Heart left ventricle (tissue), 13 donors: ENCODE measurements at regions not wholly inside any gene's neighbourhood (a gene's known extent, or its start where the extent isn't known, plus 50 kb on each side); places are given as distances from the start of the nearest gene placed in this dataset.

Experiments used
- POLR2A ChIP-seq, 2 donors: fragments of 450-650 bp; IDR thresholded peaks; one replicate each; pipeline ENCODE4 v1.6.1; 2017; ENCODE audit warnings: antibody characterized with exemption in 2 of 2, mild to moderate bottlenecking in 2 of 2, moderate library complexity in 2 of 2
- TF ChIP-seq, protein P1 (sequence below), 12 donors: fragments of 200-600 bp; sonication (generic) in 4 of 12; IDR thresholded peaks; one replicate each; pipeline versions ENCODE4 v1.5.0 to v1.8.0; 2018 to 2022; ENCODE audit warnings: antibody characterized with exemption in 12 of 12, mild to moderate bottlenecking in 5 of 12
- donor health status: ischemic (EF 13 %, LVEDD 7.1; RV severe dilation, severe dysfunction).
- donor health status: DM: no; HTN: yes; CAD: no.
- donor health status: DM: no; HTN: no; CAD: no.
- donor health status: ischemic (EF 25% LVEDD 6.9; RV normal size, moderate dysfunction).
- donor health status: ischemic (EF 25% LVEDD 5.7; RV mildly dilated, moderate dysfunction).
- donor health status: ischemic (EF 35%, LVEDD 5.7; RV mildly dilated, moderate dysfunction).
- donor health status: nonischemic (EF 11% LVEDD 7.7; RV severe dilation, severe dysfunction).
- donor health status: DM: yes; HTN: yes; CAD: no.
- donor health status: PGD.
- donor health status: ischemic (EF 29% LVEDD 5.4; RV normal size, mild dysfunction).
- donor health status: nonischemic (EF 23%, LVEDD 6.1; RV moderate dilation, normal function).

DNA sequence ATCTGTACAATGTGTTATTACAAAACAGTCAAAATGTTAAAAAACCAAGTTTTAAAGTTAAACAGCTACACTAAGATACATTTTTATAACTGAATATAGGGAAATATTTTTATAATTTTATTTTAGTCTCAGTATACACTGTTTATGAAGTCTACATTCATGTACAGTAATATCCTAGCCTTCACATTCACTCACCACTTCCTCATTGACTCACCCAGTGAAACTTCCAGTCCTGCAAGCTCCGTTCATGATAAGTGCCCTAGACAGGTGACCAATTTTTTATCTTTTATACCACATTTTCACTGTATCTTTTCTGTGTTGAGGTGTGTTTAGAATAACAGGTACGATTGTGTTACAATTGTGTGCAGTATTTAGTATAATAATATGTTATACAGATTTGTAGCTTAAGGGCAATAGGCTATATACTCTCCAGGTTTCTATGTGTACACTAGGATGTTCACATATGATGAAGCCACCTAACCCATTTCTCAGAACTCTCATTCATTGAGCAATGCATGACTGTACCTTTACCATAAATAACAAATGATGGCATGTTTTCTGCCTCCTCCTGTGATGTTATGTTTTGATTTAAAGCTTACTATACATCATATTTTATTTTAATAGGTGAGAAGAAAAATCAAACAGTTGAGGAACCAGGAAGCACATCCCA, 388.4 kb upstream of the NDN start:
- TF ChIP-seq POLR2A (IDR thresholded peaks at IDR 0.05) = no peak
- TF ChIP-seq, protein P1, sequence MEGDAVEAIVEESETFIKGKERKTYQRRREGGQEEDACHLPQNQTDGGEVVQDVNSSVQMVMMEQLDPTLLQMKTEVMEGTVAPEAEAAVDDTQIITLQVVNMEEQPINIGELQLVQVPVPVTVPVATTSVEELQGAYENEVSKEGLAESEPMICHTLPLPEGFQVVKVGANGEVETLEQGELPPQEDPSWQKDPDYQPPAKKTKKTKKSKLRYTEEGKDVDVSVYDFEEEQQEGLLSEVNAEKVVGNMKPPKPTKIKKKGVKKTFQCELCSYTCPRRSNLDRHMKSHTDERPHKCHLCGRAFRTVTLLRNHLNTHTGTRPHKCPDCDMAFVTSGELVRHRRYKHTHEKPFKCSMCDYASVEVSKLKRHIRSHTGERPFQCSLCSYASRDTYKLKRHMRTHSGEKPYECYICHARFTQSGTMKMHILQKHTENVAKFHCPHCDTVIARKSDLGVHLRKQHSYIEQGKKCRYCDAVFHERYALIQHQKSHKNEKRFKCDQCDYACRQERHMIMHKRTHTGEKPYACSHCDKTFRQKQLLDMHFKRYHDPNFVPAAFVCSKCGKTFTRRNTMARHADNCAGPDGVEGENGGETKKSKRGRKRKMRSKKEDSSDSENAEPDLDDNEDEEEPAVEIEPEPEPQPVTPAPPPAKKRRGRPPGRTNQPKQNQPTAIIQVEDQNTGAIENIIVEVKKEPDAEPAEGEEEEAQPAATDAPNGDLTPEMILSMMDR (IDR thresholded peaks at IDR 0.05) = no peak
